ENCODE measurements at regions not wholly inside any gene's neighbourhood (a gene's known extent, or its start where the extent isn't known, plus 50 kb on each side); places are given as distances from the start of the nearest gene placed in this dataset.

DNA sequence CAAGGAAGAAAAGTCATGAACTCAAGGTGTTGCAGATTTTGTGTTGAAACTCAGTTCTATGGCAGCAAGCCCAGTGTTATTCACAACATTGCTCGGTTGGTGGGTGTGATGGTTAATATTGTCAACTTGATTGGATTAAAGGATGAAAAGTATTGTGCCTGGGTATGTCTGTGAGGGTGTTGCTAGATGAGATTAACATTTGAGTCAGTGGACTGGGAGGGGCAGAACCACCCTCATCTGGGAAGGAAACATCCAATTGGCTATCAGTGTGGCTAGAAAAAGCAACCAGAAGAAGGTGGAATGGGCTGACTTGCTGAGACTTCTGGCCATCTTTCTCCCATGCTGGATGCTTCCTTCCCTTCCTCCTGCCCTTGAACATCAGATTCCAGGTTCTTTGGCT, 353.2 kb downstream of the ADRA2A start:
- H3K14ac ChIP-seq (ENCODE audit: insufficient read length) = no peak overlapping the region
- H4K8ac ChIP-seq (ENCODE audit: extremely low read depth, insufficient read depth, low read length) = no peak overlapping the region

More for the DNA sequence above, 353.2 kb downstream of the ADRA2A start:
- H3K9me3 ChIP-seq (ENCODE audit: insufficient read depth in 2 of 2, low read depth in 1 of 2, low read length in 1 of 2) = no peaks in the 10 kb centered on the region
- no peak overlapping the region for H4K91ac ChIP-seq (replicated peaks; ENCODE audit: insufficient read length, low read length)
- no peak overlapping the region for H2BK20ac ChIP-seq (ENCODE audit: low read length)
- no peak overlapping the region for H2BK15ac ChIP-seq (ENCODE audit: low read length)
- H3K23me2 ChIP-seq (ENCODE audit: low read depth, low read length) = no peaks in the 10 kb centered on the region
- no peaks in the 10 kb centered on the region for H3K36me3 ChIP-seq (ENCODE audit: control insufficient read depth in 2 of 4, insufficient read depth in 4 of 4, low read length in 3 of 4)
- FAIRE-seq (no peak), DNase-seq (ENCODE audit: low read depth in 1 of 2, low spot score in 2 of 2) (no peak)
- no peaks in the 10 kb centered on the region for H3K79me1 ChIP-seq (ENCODE audit: low read depth, low read length)
- no peak overlapping the region for H2AFZ ChIP-seq (ENCODE audit: low read length)
- no peak overlapping the region for H2BK12ac ChIP-seq (ENCODE audit: low read depth, low read length)
- H3K4me3 ChIP-seq (ENCODE audit: extremely low read depth in 1 of 4, insufficient read depth in 2 of 4, low read depth in 3 of 4, low read length in 4 of 4) = no peak overlapping the region
- no peak overlapping the region for H3K23ac ChIP-seq (ENCODE audit: insufficient read length)
- H3K79me2 ChIP-seq (ENCODE audit: control insufficient read depth in 1 of 2, insufficient read depth in 2 of 2, low read length in 2 of 2) = no peaks in the 10 kb centered on the region
- POLR2A ChIA-PET (ENCODE audit: partially characterized antibody) = no interaction called here
- H3K4me2 ChIP-seq (ENCODE audit: insufficient read depth in 1 of 2, low read depth in 2 of 2, low read length in 2 of 2) = no peak overlapping the region
- no peaks in the 10 kb centered on the region for H4K20me1 ChIP-seq (replicated peaks in 1 of 2; ENCODE audit: control insufficient read depth in 1 of 2, insufficient read depth in 2 of 2, low read length in 2 of 2)
- H3K56ac ChIP-seq (replicated peaks; ENCODE audit: insufficient read length, low read depth, low read length) = no peak overlapping the region
- no peak overlapping the region for H3K9ac ChIP-seq (replicated peaks in 1 of 4; ENCODE audit: extremely low read depth in 1 of 4, low read depth in 3 of 4, low read length in 3 of 4)
- no peak for TF ChIP-seq JUND (IDR thresholded peaks at IDR 0.05; ENCODE audit: low read length)
- TF ChIP-seq ZNF274 (IDR thresholded peaks at IDR 0.05; ENCODE audit: borderline replicate concordance, extremely low read depth, low read length) = no peak
- no peak for TF ChIP-seq HDAC6 (IDR thresholded peaks at IDR 0.05; ENCODE audit: low read depth, low read length)
- TF ChIP-seq HDAC2 (IDR thresholded peaks at IDR 0.05; ENCODE audit: borderline replicate concordance in 1 of 2, low read depth in 2 of 2, low read length in 2 of 2) = no peak
- no peak for TF ChIP-seq SRF (IDR thresholded peaks at IDR 0.05; ENCODE audit: low read depth, low read length)
- TF ChIP-seq KDM4A (IDR thresholded peaks at IDR 0.05; ENCODE audit: low read depth, low read length, severe bottlenecking) = no peak
- TF ChIP-seq CREB1 (IDR thresholded peaks at IDR 0.05) = no peak
- no peak for TF ChIP-seq SIRT6 (IDR thresholded peaks at IDR 0.05; ENCODE audit: low read length)
- no peak overlapping the region for H3K27ac ChIP-seq (ENCODE audit: low read depth, low read length)
- no peak overlapping the region for H3K4ac ChIP-seq (replicated peaks; ENCODE audit: insufficient read length, low read depth, low read length)
- H3K18ac ChIP-seq (ENCODE audit: extremely low read depth, low read length) = no peak overlapping the region
- WGBS, 2 experiments (ENCODE audit: extremely low coverage in 1 of 2, insufficient coverage in 1 of 2, insufficient read length in 1 of 2, insufficient replicate concordance in 2 of 2, low coverage in 1 of 2, low lambda C conversion rate in 2 of 2, missing lambda C conversion rate in 1 of 2) = 88% methylated on average over 1 of the region's 1 CpG; no CpG with 5 or more reads in 1 of the 2 experiments
- no peaks in the 10 kb centered on the region for H3K27me3 ChIP-seq (replicated peaks in 1 of 4; ENCODE audit: control insufficient read depth in 3 of 4, extremely low read depth in 1 of 4, insufficient read depth in 3 of 4, low read length in 3 of 4)
- H3K4me1 ChIP-seq (replicated peaks in 1 of 4; ENCODE audit: control insufficient read depth in 3 of 4, insufficient read depth in 4 of 4, low read length in 3 of 4) = no peaks in the 10 kb centered on the region
- H2BK120ac ChIP-seq (replicated peaks; ENCODE audit: low read depth, low read length) = no peak overlapping the region
- no peak overlapping the region for H2AK5ac ChIP-seq (ENCODE audit: low read depth, low read length)
- H4K5ac ChIP-seq (ENCODE audit: insufficient read length, low read depth, low read length) = no peak overlapping the region
- no peak overlapping the region for H2BK5ac ChIP-seq (ENCODE audit: low read depth, low read length)
- CTCF ChIA-PET (ENCODE audit: partially characterized antibody) = no interaction called here

All from H1 (cell line).